PC-3 (cell line): ENCODE measurements at regions not wholly inside any gene's neighbourhood (a gene's known extent, or its start where the extent isn't known, plus 50 kb on each side); places are given as distances from the start of the nearest gene placed in this dataset.

Experiments used
- ATAC-seq: fragments of 200-7000 bp; cut with Tn5 transposase; 2 replicates; pipeline ENCODE4 v1.9.1; 2020; ENCODE audit warnings: mild to moderate bottlenecking, moderate library complexity
- BruUV-seq: library from RNA; stranded (reverse); fragments of 400-500 nt; replicated peaks from 2 replicates; lab custom pipeline; 2021; lab: Mats Ljungman, UMichigan
- CTCF ChIA-PET: fragments of 300-600 bp; sonication (Branson Sonifier 250); formaldehyde crosslinking; loops from one replicate; lab custom pipeline; 2022; ENCODE audit warnings: antibody characterized with exemption; lab: Charles Lee
- POLR2A ChIA-PET: fragments of 300-600 bp; sonication (Branson Sonifier 250); formaldehyde crosslinking; loops from one replicate; lab custom pipeline; 2022; ENCODE audit warnings: antibody characterized with exemption; ENCODE audit not compliant: unreplicated experiment; lab: Charles Lee
- DNase-seq: peaks from one replicate; pipeline ENCODE4 v3.0.0-alpha.2; 2015
- H2AFZ ChIP-seq: fragments of 300-600 bp; sonication (generic); 2 replicates; pipeline ENCODE4 v1.6.0; 2016; ENCODE audit warnings: antibody characterized with exemption, low read length
- H3F3A ChIP-seq: fragments of 300-600 bp; sonication (generic); one replicate; pipeline ENCODE4 v1.6.0; 2017; ENCODE audit warnings: antibody characterized with exemption, low read length, control low read depth, mild to moderate bottlenecking; ENCODE audit not compliant: unreplicated experiment
- H3K27ac ChIP-seq: fragments of 300-600 bp; sonication (generic); 2 replicates; pipeline ENCODE4 v1.5.1; 2016; ENCODE audit warnings: mild to moderate bottlenecking, low read length
- H3K27me3 ChIP-seq: fragments of 300-600 bp; sonication (generic); 2 replicates; pipeline ENCODE4 v1.6.1; 2016; ENCODE audit warnings: low read length, mixed read lengths
- H3K36me3 ChIP-seq: fragments of 300-600 bp; sonication (generic); 2 replicates; pipeline ENCODE4 v1.6.1; 2016; ENCODE audit warnings: low read depth, mixed run types, low read length, mixed read lengths
- H3K4me1 ChIP-seq: fragments of 300-600 bp; sonication (generic); 2 replicates; pipeline ENCODE4 v1.5.1; 2016; ENCODE audit warnings: low read length; ENCODE audit not compliant: insufficient read depth
- H3K4me2 ChIP-seq: fragments of 300-600 bp; sonication (generic); 2 replicates; pipeline ENCODE4 v1.6.0; 2016; ENCODE audit warnings: low read length
- H3K4me3 ChIP-seq: fragments of 300-600 bp; sonication (generic); 2 replicates; pipeline ENCODE4 v1.5.1; 2016; ENCODE audit warnings: mild to moderate bottlenecking, low read length, mixed read lengths
- H3K79me2 ChIP-seq: fragments of 300-600 bp; sonication (generic); 2 replicates; pipeline ENCODE4 v1.6.1; 2017; ENCODE audit warnings: low read length, mixed read lengths
- H3K9ac ChIP-seq: fragments of 300-600 bp; sonication (generic); 2 replicates; pipeline ENCODE4 v1.6.0; 2016; ENCODE audit warnings: mild to moderate bottlenecking, low read length
- H3K9me2 ChIP-seq: fragments of 300-600 bp; sonication (generic); replicated peaks from 2 replicates; pipeline ENCODE4 v1.6.1; 2016; ENCODE audit warnings: mixed run types, low read length, mixed read lengths
- H3K9me3 ChIP-seq: fragments of 300-600 bp; sonication (generic); 2 replicates; pipeline ENCODE4 v1.6.1; 2016; ENCODE audit warnings: low read length, mixed read lengths
- H4K20me1 ChIP-seq: fragments of 300-600 bp; sonication (generic); 2 replicates; pipeline ENCODE4 v1.6.1; 2016; ENCODE audit warnings: low read length, mixed read lengths
- CTCF ChIP-seq: fragments of 300-600 bp; sonication (generic); conservative IDR thresholded peaks from 2 replicates; pipeline ENCODE4 v1.5.1; 2017; ENCODE audit warnings: antibody characterized with exemption, low read depth, mild to moderate bottlenecking, low read length
- EZH2 ChIP-seq: fragments of 300-600 bp; sonication (generic); IDR thresholded peaks from one replicate; pipeline ENCODE4 v1.6.1; 2017; ENCODE audit warnings: antibody characterized with exemption, mild to moderate bottlenecking, low read length; ENCODE audit not compliant: unreplicated experiment
- EZH2phosphoT487 ChIP-seq: fragments of 300-600 bp; sonication (generic); IDR thresholded peaks from 2 replicates; pipeline ENCODE4 v1.6.1; 2018; ENCODE audit warnings: mild to moderate bottlenecking, antibody characterized with exemption, low read length, borderline replicate concordance
- intact Hi-C: fragments of 100-400 bp; cut with micrococcal nuclease; formaldehyde crosslinking; loops from 2 replicates; pipeline ENCODE4 v1.9.0; 2023

GRCh38 chr12:111014547-111014946 lies 94.2 kb upstream of the MYL2 start:
- no TSS peak for BruUV-seq
- ATAC-seq (no peak), DNase-seq (no peak)
- TF ChIP-seq EZH2phosphoT487 (no peak), EZH2 (no peak), CTCF (no peak)
- ChIA-PET CTCF (no interaction called here), POLR2A (no interaction called here)
- no peaks in the 10 kb centered on the region for H3K79me2 ChIP-seq
- H3K9ac ChIP-seq: no peak overlapping the region
- intact Hi-C loops: no loop called here
- H3K4me2 ChIP-seq: no peak overlapping the region
- no peaks in the 10 kb centered on the region for H3F3A ChIP-seq
- H3K9me2 ChIP-seq: no peaks in the 10 kb centered on the region
- H3K36me3 ChIP-seq: no peaks in the 10 kb centered on the region
- H4K20me1 ChIP-seq: no peaks in the 10 kb centered on the region
- H3K27me3 ChIP-seq: peaks cover 77% of the 10 kb centered on the region
- H2AFZ ChIP-seq: no peak overlapping the region
- H3K27ac ChIP-seq: no peak overlapping the region
- peaks cover 9% of the 10 kb centered on the region; the same call in 1 of the 2 replicates for H3K9me3 ChIP-seq
- no peak overlapping the region for H3K4me3 ChIP-seq
- H3K4me1 ChIP-seq: no peaks in the 10 kb centered on the region

DNA sequence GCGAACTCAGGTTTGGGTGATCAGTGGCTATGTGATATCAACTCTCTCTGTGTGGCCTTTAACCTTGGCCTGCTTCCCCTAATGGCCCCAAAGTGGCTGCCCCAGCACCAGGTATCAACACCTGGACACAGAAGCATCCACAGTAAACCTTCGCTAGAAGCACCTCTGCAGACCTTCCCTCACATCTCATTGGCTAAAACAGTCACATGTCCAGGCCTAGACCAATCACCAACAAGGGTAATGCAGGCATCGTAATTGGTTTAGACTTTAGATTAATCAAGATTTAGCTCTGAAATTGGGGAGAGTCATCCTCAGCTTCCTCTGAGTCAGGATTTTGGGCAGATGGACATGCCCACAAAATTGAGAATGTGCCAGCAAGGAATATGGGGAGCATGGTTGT lies 92.5 kb upstream of the MYL2 start:
- DNase-seq: no peak
- BruUV-seq: no TSS peak
- no peak for ATAC-seq
- TF ChIP-seq EZH2phosphoT487 (no peak), CTCF (no peak), EZH2 (no peak)
- no peak overlapping the region for H3K4me3 ChIP-seq
- intact Hi-C loops: no loop called here
- H3K36me3 ChIP-seq: no peaks in the 10 kb centered on the region
- CTCF ChIA-PET: no interaction called here
- H3K27ac ChIP-seq: no peak overlapping the region
- H3K9ac ChIP-seq: no peak overlapping the region
- no peaks in the 10 kb centered on the region for H3K4me1 ChIP-seq
- H2AFZ ChIP-seq: no peak overlapping the region
- peaks cover 9% of the 10 kb centered on the region; the same call in 1 of the 2 replicates for H3K9me3 ChIP-seq
- POLR2A ChIA-PET: no interaction called here
- no peaks in the 10 kb centered on the region for H3K9me2 ChIP-seq
- no peaks in the 10 kb centered on the region for H3F3A ChIP-seq
- H4K20me1 ChIP-seq: no peaks in the 10 kb centered on the region
- H3K79me2 ChIP-seq: no peaks in the 10 kb centered on the region
- H3K27me3 ChIP-seq: peaks cover 68% of the 10 kb centered on the region
- no peak overlapping the region for H3K4me2 ChIP-seq

- H3K4me1 ChIP-seq: no peaks in the 10 kb centered on the region
- H3K79me2 ChIP-seq: no peaks in the 10 kb centered on the region
- DNase-seq (no peak), ATAC-seq (no peak)
- H3K9me3 ChIP-seq: peaks cover 9% of the 10 kb centered on the region; the same call in 1 of the 2 replicates
- no peak overlapping the region for H3K9ac ChIP-seq
- TF ChIP-seq EZH2phosphoT487: no peak
- no peak for TF ChIP-seq EZH2
- no peak for TF ChIP-seq CTCF
- POLR2A ChIA-PET: no interaction called here
- H3K9me2 ChIP-seq: no peaks in the 10 kb centered on the region
- H2AFZ ChIP-seq: no peak overlapping the region
- H3K27ac ChIP-seq: no peak overlapping the region
- peaks cover 64% of the 10 kb centered on the region for H3K27me3 ChIP-seq
- intact Hi-C loops: no loop called here
- no peaks in the 10 kb centered on the region for H3K36me3 ChIP-seq
- no TSS peak for BruUV-seq
- H3K4me2 ChIP-seq: no peak overlapping the region
- CTCF ChIA-PET: no interaction called here
- no peak overlapping the region for H3K4me3 ChIP-seq
- no peaks in the 10 kb centered on the region for H4K20me1 ChIP-seq
- no peaks in the 10 kb centered on the region for H3F3A ChIP-seq
These were observed 91.7 kb upstream of the MYL2 start for GRCh38 chr12:111011999-111012600.
